GM18951 (cell line): ENCODE measurements at regions not wholly inside any gene's neighbourhood (a gene's known extent, or its start where the extent isn't known, plus 50 kb on each side); places are given as distances from the start of the nearest gene placed in this dataset.
"Not testable (repeated sequence)": the region's sequence is repeated elsewhere in the genome, so short reads cannot be mapped to it uniquely, and the experiment has no call there.

ENCODE experiments used
- POLR2A ChIP-seq: IDR thresholded peaks from 4 replicates; pipeline ENCODE4 v1.6.1; 2011; ENCODE audit warnings: mild to moderate bottlenecking; ENCODE audit not compliant: insufficient read length, insufficient read depth; ENCODE audit errors: extremely low read depth
- in situ Hi-C: fragments of 300-500 bp; cut with MboI; formaldehyde crosslinking; loops from one replicate; pipeline ENCODE4 v1.12.0; 2022; ENCODE audit warnings: low sequenced_read_pairs, mixed read lengths, inconsistent platforms; ENCODE audit not compliant: unreplicated experiment

DNA sequence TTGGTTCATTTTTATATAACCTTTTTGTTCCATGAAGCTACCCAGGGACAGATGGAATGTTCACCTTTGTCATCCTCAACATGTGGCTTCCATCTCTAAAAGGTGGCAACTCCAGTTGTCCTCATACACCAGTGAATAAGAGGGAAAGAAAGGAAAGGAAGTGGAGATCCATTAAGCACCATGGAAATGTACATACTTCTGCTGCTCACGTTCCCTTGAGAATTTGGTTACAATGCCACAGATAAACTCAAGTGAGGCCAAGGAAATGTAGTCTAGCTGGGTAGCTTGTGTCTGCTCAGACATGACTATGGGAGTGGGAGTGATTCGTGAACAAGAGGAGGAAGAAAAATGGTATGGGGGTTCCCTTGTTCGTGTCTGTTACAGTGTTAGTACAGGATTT lies 237.1 kb upstream of the FAM3C start:
- in situ Hi-C loops = no loop called here

DNA sequence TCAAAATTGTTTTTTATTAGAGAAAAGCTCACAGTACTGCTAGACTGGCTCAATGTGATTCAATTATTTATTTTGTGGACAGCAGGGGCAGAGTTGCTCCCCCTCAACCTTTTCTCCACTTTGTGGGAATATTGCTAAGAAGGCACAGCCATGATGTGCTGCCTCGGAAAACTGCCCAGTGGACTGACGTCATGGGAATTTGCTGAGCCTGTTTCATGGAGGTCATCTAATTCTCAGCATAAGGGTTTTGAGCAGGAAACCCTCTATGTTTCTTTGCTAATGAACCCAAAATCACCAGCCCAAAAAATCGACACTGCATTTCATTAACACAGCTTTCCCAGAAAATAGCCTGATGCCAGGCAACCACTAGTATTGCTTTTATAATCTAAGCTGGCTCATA lies 228.8 kb upstream of the FAM3C start:
- in situ Hi-C loops = no loop called here
- TF ChIP-seq POLR2A = no peak

More for the DNA sequence above, 237.1 kb upstream of the FAM3C start:
- TF ChIP-seq POLR2A = no peak

DNA sequence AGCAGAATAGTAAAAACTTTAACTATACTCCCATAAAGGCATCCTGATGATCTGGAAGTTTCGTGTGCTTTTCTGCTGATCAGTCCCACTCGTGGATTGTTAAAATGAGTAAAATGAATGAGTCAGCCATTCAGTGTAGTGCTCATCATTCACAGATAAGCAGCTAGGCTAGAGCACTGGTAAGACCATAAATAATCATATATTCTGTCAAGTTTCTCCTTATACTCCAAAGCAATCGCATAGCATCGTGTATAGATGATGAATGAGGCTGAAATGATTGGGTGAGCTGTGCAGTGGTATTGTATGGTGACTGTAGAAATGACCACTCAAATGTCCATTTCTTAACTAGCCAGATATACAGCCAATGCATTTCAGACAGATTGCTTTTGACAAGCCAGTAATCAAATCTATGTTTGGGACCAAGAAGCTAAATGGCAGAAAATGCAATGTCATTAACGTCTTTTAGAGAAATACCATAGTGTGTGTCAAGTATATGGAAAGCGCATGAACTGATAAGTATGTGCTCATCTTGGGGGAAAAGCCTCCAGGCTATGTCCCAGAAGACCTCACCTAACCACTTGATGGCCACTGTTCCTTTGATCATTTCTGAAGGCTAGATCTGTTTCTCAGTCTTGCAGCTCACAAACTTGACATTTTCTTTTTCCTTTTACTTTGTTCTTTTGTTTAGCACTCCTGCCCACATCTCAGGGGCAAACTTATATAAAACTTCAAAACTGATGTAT lies 227.2 kb upstream of the FAM3C start:
- no peak for TF ChIP-seq POLR2A
- in situ Hi-C loops = no loop called here

DNA sequence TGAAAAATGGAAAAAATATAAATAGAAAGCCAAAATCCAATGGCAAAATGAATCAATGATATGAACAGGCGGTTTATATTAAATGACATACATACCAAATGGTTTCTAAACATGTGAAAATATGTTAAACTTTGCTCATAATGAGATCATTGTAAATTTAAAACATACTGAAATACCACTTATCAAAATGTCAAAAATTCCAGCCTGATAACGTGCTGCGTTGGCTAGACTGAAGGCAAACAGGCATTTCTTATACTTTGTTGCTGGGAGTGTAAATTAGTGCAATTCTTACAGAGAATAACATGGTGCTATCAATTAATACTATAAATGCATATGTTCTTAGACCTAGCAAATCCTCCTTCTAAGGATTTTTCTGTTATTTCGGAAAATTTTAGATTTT lies 225.8 kb upstream of the FAM3C start:
- no peak for TF ChIP-seq POLR2A
- in situ Hi-C loops = no loop called here

- in situ Hi-C loops = no loop called here
Observed at GRCh38 chr7:121620953-121621606, 225.0 kb upstream of the FAM3C start.

DNA sequence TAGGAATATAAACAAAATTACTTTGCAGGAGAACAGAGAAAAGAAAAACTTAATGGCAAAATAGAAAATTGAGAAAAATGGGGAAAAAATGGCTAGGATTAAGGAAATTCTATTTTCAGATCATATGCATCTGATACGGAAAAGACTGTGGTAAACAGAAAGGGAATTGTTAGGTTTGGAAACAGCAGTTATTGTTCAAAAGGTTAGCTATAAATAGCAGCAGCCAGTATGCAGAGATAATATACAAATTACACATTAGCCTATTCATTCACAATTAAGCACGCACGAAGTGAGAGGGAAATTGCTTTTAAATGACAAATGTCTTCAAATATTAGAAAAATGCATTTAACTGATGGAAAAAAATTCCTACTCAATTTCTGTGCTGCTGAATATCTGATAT lies 224.1 kb upstream of the FAM3C start:
- no peak for TF ChIP-seq POLR2A
- in situ Hi-C loops = no loop called here

More at GRCh38 chr7:121620953-121621606, 225.0 kb upstream of the FAM3C start:
- TF ChIP-seq POLR2A = no peak

DNA sequence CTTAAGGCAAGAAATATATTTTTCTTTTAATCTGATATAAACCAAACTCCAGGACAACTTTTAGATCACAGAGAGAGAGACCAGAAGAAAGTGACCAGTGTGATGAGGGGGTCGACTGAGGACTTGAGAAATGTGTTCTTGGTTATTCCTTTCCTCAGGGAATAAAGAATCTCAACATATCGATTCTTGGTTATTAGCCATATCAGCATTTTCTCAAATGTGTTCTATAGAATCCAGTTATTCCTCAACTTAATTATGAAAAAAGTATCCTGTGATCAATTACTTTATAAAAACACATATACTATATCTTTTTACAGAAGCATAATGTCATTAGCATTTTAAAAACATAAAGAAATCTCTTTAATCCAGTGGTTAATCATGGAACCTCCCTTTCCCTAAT lies 222.1 kb upstream of the FAM3C start:
- in situ Hi-C loops = no loop called here
- no peak for TF ChIP-seq POLR2A

GRCh38 chr7:121610243-121610642 lies 214.1 kb upstream of the FAM3C start:
- in situ Hi-C loops = no loop called here
- TF ChIP-seq POLR2A = no peak

DNA sequence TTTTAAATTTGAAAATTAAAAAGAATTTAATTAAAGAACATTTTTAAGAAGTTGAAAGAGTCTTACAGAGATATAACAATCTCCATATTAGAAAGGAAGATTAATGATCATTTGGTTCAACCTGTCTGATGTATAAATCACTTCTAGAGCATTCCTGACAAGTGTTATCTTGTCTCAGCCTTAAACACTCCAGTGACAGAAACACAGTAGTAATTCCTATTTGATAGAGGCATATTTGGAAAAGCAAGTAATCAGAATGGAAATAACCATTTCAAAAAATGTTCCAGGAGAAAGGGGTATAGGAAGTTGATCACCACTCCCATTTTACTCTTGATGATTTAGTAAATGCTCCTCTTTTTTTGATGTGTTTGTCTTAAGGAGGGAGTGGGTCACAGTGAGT lies 213.1 kb upstream of the FAM3C start:
- in situ Hi-C loops = no loop called here
- TF ChIP-seq POLR2A = no peak

DNA sequence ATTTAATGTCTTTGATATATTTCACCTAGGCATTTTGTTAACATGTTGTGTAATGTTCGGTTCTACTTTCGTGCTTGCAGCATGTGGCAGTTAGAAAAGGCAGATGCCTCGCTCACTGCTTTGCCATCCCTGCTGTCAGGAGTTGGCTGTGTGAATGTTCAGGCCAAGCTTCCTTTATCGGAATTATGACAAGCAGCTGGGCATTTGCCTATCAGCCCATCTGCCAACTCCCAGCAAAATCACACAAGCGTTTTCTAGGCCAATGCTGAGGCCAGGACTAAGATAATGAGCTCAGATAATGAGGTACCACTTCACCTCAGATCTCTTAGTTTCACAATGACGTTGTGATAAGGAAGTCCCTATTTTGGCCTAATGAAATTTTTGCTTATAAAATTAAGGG lies 212.7 kb upstream of the FAM3C start:
- in situ Hi-C loops = no loop called here
- no peak for TF ChIP-seq POLR2A

GRCh38 chr7:121608183-121608582 lies 212.1 kb upstream of the FAM3C start:
- in situ Hi-C loops = not testable (repeated sequence)

DNA sequence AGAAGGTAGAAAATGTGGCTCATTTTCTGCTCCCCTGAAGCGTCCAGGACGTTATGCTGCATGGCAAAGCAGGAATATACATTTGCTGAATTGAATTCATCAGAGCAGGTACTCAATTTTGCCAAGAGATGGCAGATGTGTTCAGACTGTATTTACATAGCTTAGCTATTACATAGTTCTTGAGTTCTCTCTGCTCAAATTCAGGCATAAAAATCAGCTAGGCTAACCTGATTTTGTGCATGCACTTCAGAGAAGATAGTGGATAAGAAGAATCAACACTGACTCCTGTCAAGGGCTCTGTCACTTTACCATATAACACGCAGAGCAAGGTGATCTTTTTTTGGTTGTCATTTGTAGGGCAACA lies 209.2 kb upstream of the FAM3C start:
- no peak for TF ChIP-seq POLR2A
- in situ Hi-C loops = no loop called here

DNA sequence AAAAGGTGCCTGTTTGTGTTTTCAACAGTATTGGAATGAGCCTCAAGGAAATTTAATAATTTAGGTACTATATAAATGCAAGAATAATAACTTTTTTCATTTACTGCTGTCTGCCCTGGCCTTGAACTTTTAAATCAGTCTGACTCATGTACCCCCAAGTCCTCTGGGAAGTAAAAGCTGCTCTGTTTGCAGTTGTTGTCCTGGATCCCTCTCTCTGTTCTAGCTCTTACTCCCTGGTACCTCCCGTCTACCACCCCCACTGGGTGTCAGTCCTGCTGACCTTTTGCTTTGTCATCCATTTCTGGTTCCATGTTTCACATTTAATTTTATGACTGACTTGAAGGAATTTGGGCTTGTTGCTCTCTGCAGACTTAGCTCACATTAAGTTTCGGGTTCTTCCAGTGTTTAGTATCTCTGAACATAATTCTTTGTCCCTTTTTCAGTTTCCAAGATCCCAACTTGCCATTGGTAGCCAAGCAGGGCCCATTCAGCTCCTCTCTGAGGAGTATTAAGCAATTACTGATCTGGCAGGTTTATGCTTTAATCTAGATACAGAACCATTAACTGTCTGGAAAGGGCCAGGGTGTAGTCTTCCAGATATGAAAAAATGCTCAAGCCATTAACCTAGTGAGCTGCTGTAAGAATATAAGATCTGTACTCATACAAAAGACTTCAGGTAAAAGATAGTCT lies 208.7 kb upstream of the FAM3C start:
- in situ Hi-C loops = no loop called here
- no peak for TF ChIP-seq POLR2A

DNA sequence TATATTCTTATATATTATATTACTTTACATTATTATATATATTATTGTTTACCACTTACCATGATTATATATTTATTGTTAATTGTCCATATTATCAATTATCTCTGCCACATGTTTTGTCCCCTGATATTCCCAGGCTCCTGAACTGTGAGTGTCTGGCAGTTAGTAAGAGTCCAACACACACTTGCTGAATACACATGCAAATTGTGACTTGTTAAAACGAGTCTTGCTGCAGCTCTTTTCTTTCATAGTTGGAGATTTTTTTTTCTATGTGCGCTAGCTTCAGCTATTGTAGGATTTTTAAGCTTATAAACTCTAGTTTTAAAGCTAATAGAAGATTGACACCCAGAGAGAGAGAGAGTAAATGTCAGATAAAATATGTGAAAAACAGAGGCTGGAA lies 207.8 kb upstream of the FAM3C start:
- in situ Hi-C loops = no loop called here
- no peak for TF ChIP-seq POLR2A
